ENCODE measurements at regions not wholly inside any gene's neighbourhood (a gene's known extent, or its start where the extent isn't known, plus 50 kb on each side); places are given as distances from the start of the nearest gene placed in this dataset.
"Not testable (repeated sequence)": the region's sequence is repeated elsewhere in the genome, so short reads cannot be mapped to it uniquely, and the experiment has no call there.

- DNase-seq = no peak
Measured at GRCh38 chr1:30164693-30165092, 558.7 kb downstream of the MATN1 start.

- DNase-seq = no peak
Measured at GRCh38 chr1:30162565-30162964, 560.8 kb downstream of the MATN1 start.

- no peak for DNase-seq
Measured at GRCh38 chr1:30161953-30162352, 561.4 kb downstream of the MATN1 start.

DNA sequence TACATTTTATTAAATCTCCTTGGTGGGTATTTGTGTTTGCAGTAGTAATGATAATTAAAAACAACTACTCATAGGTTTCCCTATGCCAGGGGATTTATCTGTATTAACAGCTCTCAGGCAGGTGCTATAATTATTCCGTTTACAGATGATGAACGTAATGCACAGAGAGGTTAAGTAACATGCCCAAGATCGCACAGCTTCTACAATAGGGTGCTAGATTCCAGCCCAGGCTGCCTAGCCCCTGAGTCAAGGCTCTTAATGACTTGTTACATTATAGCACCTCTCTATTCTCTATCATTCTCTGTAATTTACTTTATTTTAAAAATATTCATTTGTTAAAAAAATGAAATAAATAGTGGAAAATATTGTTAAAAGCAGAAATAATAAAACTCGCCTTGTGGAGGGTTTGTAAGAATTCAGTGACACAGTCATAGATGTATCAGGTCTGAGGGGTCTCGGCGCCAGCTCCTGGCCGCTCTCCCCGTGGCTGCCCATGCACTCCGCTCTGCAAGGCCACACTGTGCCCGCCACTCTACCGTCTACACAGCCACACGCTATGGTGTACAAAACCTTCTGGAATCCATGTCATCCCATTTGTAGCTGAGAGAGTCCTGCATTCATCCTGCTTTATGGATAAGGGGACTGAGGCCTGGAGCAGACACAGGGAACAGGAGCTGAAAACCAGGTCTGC lies 562.2 kb downstream of the MATN1 start:
- no peak for DNase-seq

DNA sequence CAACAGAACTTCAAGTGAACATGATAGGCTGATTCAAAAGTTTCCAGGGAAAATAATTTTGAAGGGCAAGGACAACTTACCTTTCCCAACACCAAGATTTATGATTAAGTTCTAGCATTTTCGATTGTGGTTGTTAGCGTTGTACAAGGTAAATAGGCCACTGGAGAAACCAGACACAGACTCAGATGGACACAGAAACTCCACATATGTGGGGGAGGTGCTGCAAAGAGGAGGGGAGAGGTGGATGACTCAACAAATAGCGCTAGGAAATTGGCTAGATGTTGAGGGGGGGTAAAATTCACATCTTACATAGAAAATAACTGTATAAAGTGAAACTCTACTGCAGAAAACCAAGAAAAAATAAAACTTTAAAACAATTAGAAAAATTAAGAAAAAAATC lies 564.4 kb downstream of the MATN1 start:
- DNase-seq = no peak

DNA sequence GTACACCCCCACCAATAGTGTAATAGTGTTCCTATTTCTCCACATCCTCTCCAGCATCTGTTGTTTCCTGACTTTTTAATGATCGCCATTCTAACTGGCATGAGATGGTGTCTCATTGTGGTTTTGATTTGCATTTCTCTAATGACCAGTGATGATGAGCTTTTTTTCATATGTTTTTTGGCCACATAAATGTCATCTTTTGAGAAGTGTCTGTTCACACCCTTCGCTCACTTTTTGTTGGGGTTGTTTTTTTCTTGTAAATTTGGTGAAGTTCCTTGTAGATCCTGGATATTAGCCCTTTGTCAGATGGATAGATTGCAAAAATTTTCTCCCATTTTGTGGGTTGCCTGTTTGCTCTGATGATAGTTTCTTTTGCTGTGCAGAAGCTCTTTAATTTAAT lies 567.7 kb downstream of the MATN1 start:
- not testable (repeated sequence) for DNase-seq

DNA sequence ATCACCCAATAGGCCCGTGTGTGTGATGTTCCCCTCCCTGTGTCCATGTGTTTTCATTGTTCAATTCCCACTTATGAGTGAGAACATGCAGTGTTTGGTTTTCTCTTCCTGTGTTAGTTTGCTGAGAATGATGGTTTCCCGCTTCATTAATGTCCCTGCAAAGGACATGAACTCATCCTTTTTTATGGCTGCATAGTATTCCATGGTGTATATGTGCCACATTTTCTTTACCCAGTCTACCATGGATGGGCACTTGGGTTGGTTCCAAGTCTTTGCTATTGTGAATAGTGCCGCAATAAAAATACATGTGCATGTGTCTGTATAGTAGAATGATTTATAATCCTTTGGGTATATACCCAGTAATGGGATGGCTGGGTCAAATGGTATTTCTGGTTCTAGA lies 568.1 kb downstream of the MATN1 start:
- not testable (repeated sequence) for DNase-seq

DNA sequence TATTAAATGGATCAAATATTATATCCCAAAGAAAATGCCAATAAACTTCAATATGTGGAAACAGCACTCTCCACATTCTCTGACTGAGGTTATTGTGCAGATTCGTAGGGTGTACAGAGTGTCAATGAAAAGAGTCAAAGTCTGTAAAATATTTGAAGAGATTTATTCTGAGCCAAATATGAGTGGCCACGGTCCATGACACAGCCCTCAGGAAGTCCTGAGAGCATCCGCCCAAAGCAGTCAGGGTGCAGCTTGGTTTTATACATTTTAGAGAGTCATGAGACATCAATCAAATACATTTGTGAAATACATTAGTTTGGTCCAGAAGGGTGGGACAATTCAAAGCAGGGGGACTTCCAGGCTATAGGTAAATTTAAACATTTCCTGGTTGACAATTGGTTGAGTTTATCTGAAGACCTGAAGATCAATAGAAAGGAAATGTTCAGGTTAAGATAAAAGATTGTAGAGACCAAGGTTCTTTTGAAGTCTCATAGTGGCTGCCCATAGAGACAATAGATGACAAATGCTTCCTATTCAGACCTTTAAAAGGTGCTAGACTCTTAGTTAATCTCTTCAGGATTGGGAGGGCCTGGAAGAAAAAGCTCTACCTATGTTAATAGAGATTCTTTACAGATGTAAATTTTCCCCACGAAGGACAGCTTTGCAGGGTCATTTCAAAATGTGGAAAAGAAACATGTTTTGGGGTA lies 569.5 kb downstream of the MATN1 start:
- no peak for DNase-seq

- DNase-seq = no peak
Measured at GRCh38 chr1:30151826-30152225, 571.6 kb downstream of the MATN1 start.

DNA sequence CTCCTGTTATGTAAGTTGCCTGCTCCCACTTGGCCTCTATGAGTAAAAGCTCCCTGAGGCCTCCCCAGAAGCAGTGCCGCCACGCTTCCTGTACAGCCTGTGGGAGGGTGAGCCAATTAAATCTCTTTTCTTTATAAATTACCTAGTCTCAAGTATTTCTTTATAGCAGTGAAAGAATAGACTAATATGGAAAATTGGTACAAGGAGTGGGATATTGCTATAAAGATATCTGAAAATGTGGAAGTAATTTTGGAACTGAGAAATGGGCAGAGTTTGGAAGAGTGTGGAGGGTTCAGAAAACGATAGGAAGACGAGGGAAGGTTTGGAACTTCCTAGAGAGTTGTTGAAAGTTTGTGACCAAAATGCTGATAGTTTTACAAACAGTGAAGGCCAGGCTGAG lies 572.3 kb downstream of the MATN1 start:
- DNase-seq = no peak

DNA sequence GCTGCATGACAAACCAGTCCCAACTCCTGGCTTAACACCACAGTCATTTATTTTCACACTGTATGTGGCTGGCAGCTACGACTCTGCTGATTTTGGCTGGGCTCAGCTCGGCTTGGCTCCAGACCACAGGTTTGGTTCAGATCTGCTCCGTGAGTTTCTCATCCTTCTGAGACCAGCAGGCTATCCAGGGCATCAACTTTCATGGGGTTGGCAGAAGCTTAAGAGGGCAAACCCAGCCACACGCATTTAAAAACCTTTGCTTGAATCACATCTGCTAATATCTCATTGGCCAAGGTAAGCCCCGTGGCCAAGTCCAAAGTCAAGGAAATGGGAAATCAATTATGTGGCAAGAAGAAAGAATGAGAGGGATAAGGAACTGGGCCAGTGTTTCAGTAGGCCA lies 574.2 kb downstream of the MATN1 start:
- no peak for DNase-seq

DNA sequence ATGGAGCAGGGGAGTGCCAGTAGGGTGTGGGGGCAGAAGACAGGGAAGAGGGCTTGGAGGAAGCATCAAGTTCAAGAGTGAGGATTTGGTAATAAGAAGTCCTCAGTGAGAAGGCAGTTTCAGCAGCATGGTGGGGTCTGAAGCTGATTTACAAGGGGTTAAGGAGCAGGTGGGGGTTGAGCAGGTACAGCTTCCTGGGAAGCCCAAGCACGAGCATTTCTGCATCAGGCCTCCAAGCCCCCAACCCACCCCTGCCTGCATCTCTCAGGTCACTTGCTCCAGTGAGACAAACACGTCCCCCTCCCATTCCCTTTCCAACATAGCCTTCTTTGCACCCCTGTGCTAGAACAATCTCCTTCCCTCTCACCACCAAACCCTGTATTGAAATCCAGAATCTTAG lies 574.7 kb downstream of the MATN1 start:
- no peak for DNase-seq

GRCh38 chr1:30147188-30147587 lies 576.2 kb downstream of the MATN1 start:
- DNase-seq = no peak

DNA sequence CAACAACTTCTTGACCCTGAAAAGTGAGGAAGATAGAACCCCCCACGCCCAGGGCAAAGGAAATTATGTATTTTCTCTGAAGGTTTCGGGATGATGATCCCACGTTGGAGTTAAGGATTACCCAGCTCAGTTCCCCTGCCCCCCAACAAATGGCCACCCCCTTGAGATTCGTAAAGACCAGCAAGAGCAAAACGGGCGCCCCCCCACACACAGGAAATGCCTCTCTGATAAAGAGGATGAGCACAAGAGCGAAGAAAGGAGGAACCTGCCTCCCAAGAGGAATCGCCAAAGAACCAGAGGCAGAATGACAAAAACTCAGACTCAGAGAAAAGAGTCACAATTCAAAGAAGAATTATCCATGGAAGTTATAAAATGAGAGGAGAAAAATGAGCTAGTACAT lies 576.9 kb downstream of the MATN1 start:
- DNase-seq = no peak

- no peak for DNase-seq
Measured at GRCh38 chr1:30145723-30146303, 577.6 kb downstream of the MATN1 start.

DNA sequence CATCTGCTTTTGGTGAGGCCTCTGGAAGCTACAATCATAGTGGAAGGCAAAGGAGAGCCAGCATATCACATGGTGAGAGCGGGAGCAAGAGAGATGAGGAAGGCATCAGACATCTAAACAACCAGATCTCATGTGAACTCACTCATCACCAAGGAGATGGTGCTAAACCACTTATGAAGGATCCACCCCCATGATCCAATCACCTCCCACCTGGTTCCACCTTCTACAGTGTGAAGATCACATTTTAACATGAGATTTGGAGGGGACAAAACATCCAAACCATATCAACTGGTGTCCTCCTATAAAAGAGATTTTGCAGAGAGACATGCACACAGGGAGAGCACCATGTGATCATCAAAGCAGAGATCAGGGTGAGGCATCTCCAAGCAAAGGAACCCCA lies 578.6 kb downstream of the MATN1 start:
- DNase-seq = no peak

GRCh38 chr1:30143517-30143916 lies 579.9 kb downstream of the MATN1 start:
- no peak for DNase-seq

- DNase-seq = no peak
Measured at GRCh38 chr1:30140566-30140965, 582.8 kb downstream of the MATN1 start.

DNA sequence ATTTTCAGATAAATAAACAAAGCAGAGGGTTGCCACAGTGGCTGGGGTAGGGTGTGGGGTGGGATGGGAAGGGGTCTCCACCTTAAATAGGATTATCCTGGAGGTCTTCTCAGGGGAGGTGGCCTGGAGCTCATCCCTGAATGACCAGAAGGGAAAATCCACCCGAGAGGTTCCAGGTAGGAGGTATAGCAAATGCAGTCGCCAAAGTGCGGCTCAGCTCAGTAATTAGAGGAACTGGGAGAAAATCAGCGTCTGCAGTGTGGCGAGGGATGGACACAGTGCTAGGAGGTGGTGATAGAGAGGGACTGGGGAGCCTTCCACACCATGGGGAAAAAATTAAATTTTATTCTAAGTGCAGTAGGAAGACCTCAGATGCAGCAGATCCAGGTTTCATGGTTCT lies 584.5 kb downstream of the MATN1 start:
- DNase-seq = no peak

DNA sequence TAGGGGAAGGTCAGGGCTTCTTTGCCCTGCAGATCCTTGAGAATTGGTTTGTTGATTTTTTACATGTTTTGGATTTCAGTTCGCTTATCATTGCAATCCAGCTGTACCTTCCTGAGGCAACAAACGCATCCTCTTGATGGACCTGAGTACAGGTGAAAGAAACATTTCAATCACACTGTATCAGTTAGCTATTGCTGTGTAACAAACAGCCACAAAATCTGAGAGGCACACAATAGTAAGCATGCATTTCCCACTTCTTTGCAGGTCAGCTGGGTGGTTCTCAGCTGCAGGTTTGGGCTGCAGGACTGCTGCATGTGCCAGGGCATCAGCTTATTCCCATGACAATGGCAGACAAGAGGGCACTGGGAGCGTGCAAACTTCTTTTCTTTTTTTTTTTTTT lies 586.4 kb downstream of the MATN1 start:
- no peak for DNase-seq

- no peak for DNase-seq
Measured at GRCh38 chr1:30135698-30136097, 587.7 kb downstream of the MATN1 start.

- no peak for DNase-seq
Measured at GRCh38 chr1:30134466-30135217, 588.7 kb downstream of the MATN1 start.

GRCh38 chr1:30133414-30134055 lies 589.9 kb downstream of the MATN1 start:
- no peak for DNase-seq

Data from NCI-H524 treated with DMSO at 0.1 percent for 48 hours (cell line).